OCI-LY7 (cell line): ENCODE measurements at regions not wholly inside any gene's neighbourhood (a gene's known extent, or its start where the extent isn't known, plus 50 kb on each side); places are given as distances from the start of the nearest gene placed in this dataset.

ENCODE experiments used
- BruUV-seq: library from RNA; stranded (reverse); fragments of 400-500 nt; replicated peaks from 2 replicates; lab custom pipeline; 2021; lab: Mats Ljungman, UMichigan
- CTCF ChIA-PET: fragments of 300-600 bp; sonication (Branson Sonifier 250); formaldehyde crosslinking; loops from one replicate; lab custom pipeline; 2022; ENCODE audit warnings: antibody characterized with exemption; ENCODE audit not compliant: unreplicated experiment; lab: Charles Lee
- POLR2A ChIA-PET: fragments of 300-600 bp; sonication (Branson Sonifier 250); formaldehyde crosslinking; loops from one replicate; lab custom pipeline; 2022; ENCODE audit warnings: antibody characterized with exemption; lab: Charles Lee
- DNase-seq: peaks from one replicate; pipeline ENCODE4 v3.0.0-alpha.2; 2015; ENCODE audit warnings: low spot score
- H2AFZ ChIP-seq: fragments of 200-600 bp; sonication (generic), shearing (Covaris generic); 2 replicates; pipeline ENCODE4 v1.6.1; 2014; ENCODE audit warnings: mild to moderate bottlenecking, antibody characterized with exemption, low read length, moderate library complexity
- H3K27ac ChIP-seq: fragments of 200-600 bp; sonication (generic); 2 replicates; pipeline ENCODE4 v1.5.1; 2014; ENCODE audit warnings: mixed run types, low read depth, mild to moderate bottlenecking, moderate library complexity, low read length, inconsistent platforms; ENCODE audit not compliant: poor library complexity, severe bottlenecking
- H3K36me3 ChIP-seq: fragments of 200-600 bp; sonication (generic); 2 replicates; pipeline ENCODE4 v1.6.1; 2014; ENCODE audit warnings: mild to moderate bottlenecking, antibody characterized with exemption, low read length, moderate library complexity, mixed read lengths; ENCODE audit not compliant: insufficient read depth
- H3K4me1 ChIP-seq: fragments of 200-600 bp; sonication (generic); 2 replicates; pipeline ENCODE4 v1.5.1; 2014; ENCODE audit warnings: mild to moderate bottlenecking, low read length; ENCODE audit not compliant: insufficient read depth, poor library complexity, severe bottlenecking
- H3K4me2 ChIP-seq: fragments of 200-600 bp; sonication (generic); 2 replicates; pipeline ENCODE4 v1.6.1; 2014; ENCODE audit warnings: mild to moderate bottlenecking, low read length
- H3K4me3 ChIP-seq: fragments of 200-600 bp; sonication (generic); 2 replicates; pipeline ENCODE4 v1.5.1; 2014; ENCODE audit warnings: mild to moderate bottlenecking, low read depth, low read length; ENCODE audit not compliant: poor library complexity, severe bottlenecking
- H3K79me2 ChIP-seq: fragments of 200-600 bp; sonication (generic); 2 replicates; pipeline ENCODE4 v1.6.1; 2016; ENCODE audit warnings: low read depth, mild to moderate bottlenecking, low read length, moderate library complexity, mixed read lengths; ENCODE audit not compliant: insufficient read depth
- H3K9me2 ChIP-seq: fragments of 200-600 bp; sonication (generic); 2 replicates; pipeline ENCODE4 v1.6.1; 2016; ENCODE audit warnings: mild to moderate bottlenecking, low read length, mixed read lengths; ENCODE audit not compliant: insufficient read depth
- H3K9me3 ChIP-seq: fragments of 200-600 bp; sonication (generic); 2 replicates; pipeline ENCODE4 v1.6.1; 2014; ENCODE audit warnings: mild to moderate bottlenecking, mixed run types, low read length, mixed read lengths
- H4K20me1 ChIP-seq: fragments of 200-600 bp; sonication (generic); 2 replicates; pipeline ENCODE4 v1.6.1; 2014; ENCODE audit warnings: mild to moderate bottlenecking, antibody characterized with exemption, low read length, moderate library complexity, mixed read lengths; ENCODE audit not compliant: insufficient read depth
- CTCF ChIP-seq: fragments of 200-600 bp; sonication (generic); conservative IDR thresholded peaks from 2 replicates; pipeline ENCODE4 v1.5.1; 2014; ENCODE audit warnings: mild to moderate bottlenecking, antibody characterized with exemption, low read length, moderate library complexity, mixed read lengths
- EZH2phosphoT487 ChIP-seq: fragments of 200-600 bp; sonication (generic); IDR thresholded peaks from 2 replicates; pipeline ENCODE4 v1.6.1; 2018; ENCODE audit warnings: low read depth, borderline replicate concordance, mild to moderate bottlenecking, mixed run types, antibody characterized with exemption, low read length, moderate library complexity, mixed read lengths
- intact Hi-C: fragments of 100-400 bp; cut with micrococcal nuclease; formaldehyde crosslinking; loops from one replicate; pipeline ENCODE4 v1.10.0; 2022; ENCODE audit not compliant: unreplicated experiment

- intact Hi-C loops, result no loop called here
- Histone ChIP-seq H3K79me2 (no peaks in the 10 kb centered on the region), H3K4me1 (no peaks in the 10 kb centered on the region), H3K36me3 (no peaks in the 10 kb centered on the region), H4K20me1 (no peaks in the 10 kb centered on the region), H2AFZ (no peak overlapping the region), H3K4me2 (no peak overlapping the region), H3K4me3 (no peak overlapping the region), H3K27ac (no peak overlapping the region), H3K9me2 (no peaks in the 10 kb centered on the region), H3K9me3 (no peaks in the 10 kb centered on the region)
- ChIA-PET POLR2A (no interaction called here), CTCF (no interaction called here)
- no peak for DNase-seq
- BruUV-seq, result no TSS peak
- no peak for TF ChIP-seq EZH2phosphoT487
- no peak for TF ChIP-seq CTCF
Measured at GRCh38 chr11:91421641-91422040, 803.0 kb upstream of the FAT3 start.

GRCh38 chr11:91407842-91408241 is 816.8 kb upstream of the FAT3 start:
- no TSS peak for BruUV-seq
- Histone ChIP-seq H3K79me2 (no peaks in the 10 kb centered on the region), H2AFZ (no peak overlapping the region), H4K20me1 (no peaks in the 10 kb centered on the region), H3K4me3 (no peak overlapping the region), H3K4me1 (no peaks in the 10 kb centered on the region), H3K9me3 (no peaks in the 10 kb centered on the region), H3K27ac (no peak overlapping the region), H3K9me2 (no peaks in the 10 kb centered on the region), H3K4me2 (no peak overlapping the region), H3K36me3 (no peaks in the 10 kb centered on the region)
- TF ChIP-seq EZH2phosphoT487 (no peak), CTCF (no peak)
- POLR2A ChIA-PET, result interaction anchor here (0.7 kb wide), 1 partner anchor 10 kb away, joined by 3 read pairs; no protein-coding TSS in a partner anchor
- CTCF ChIA-PET, result no interaction called here
- intact Hi-C loops, result no loop called here
- DNase-seq, result no peak

GRCh38 chr11:91406009-91406408 is 818.6 kb upstream of the FAT3 start:
- Histone ChIP-seq H3K36me3 (no peaks in the 10 kb centered on the region), H2AFZ (no peak overlapping the region), H3K4me1 (no peaks in the 10 kb centered on the region), H4K20me1 (no peaks in the 10 kb centered on the region), H3K4me2 (no peak overlapping the region), H3K4me3 (no peak overlapping the region), H3K79me2 (no peaks in the 10 kb centered on the region), H3K9me2 (no peaks in the 10 kb centered on the region), H3K9me3 (no peaks in the 10 kb centered on the region), H3K27ac (no peak overlapping the region)
- no peak for DNase-seq
- ChIA-PET CTCF (no interaction called here), POLR2A (no interaction called here)
- BruUV-seq, result no TSS peak
- intact Hi-C loops, result no loop called here
- no peak for TF ChIP-seq EZH2phosphoT487
- no peak for TF ChIP-seq CTCF
